K562 (cell line): ENCODE measurements at regions not wholly inside any gene's neighbourhood (a gene's known extent, or its start where the extent isn't known, plus 50 kb on each side); places are given as distances from the start of the nearest gene placed in this dataset.

ENCODE experiments used
- ATAC-seq: fragments of 200-7000 bp; cut with Tn5 transposase; 3 replicates; pipeline ENCODE4 v1.9.1; 2020; ENCODE audit warnings: moderate library complexity
- BruUV-seq: library from RNA; stranded (reverse); fragments of 400-500 nt; replicated peaks from 2 replicates; lab custom pipeline; 2021; lab: Mats Ljungman, UMichigan
- CTCF ChIA-PET: fragments of 300-600 bp; formaldehyde crosslinking; extraction: SDS; loops from one replicate; lab custom pipeline; 2021; ENCODE audit warnings: low intra/inter-chr PET ratio; lab: Yijun Ruan, JAX
- POLR2A ChIA-PET: fragments of 300-600, 350-650 bp; sonication (Branson Sonifier 250); formaldehyde crosslinking; extraction: SDS; loops from one replicate; lab custom pipeline; 2021; ENCODE audit warnings: antibody characterized with exemption, inconsistent platforms; lab: Yijun Ruan, JAX
- DNase-seq, 4 experiments: peaks; one replicate each; pipeline versions ENCODE4 v3.0.0 to v3.0.0-alpha.2; 2011 to 2018; ENCODE audit warnings: low spot score in 3 of 4, mixed read lengths in 3 of 4; ENCODE audit errors: extremely low read depth in 1 of 4
- FAIRE-seq: peaks from 2 replicates; lab custom pipeline; 2011; peaks lifted over from hg19 to GRCh38; lab: Jason Lieb, UNC
- H2AFZ ChIP-seq: 2 replicates; pipeline ENCODE4 v1.6.0; 2011; ENCODE audit warnings: low read depth, low read length, control low read depth, inconsistent platforms
- H3K27ac ChIP-seq: fragments of 200-600 bp; 3 replicates; pipeline ENCODE4 v1.8.0; 2011; ENCODE audit warnings: low read depth, mild to moderate bottlenecking, control low read depth, inconsistent platforms, low read length, moderate library complexity, mixed read lengths; ENCODE audit errors: extremely low read depth
- H3K27me3 ChIP-seq, 2 experiments: fragments of 300-600 bp in 1 of 2; 2 replicates in 1 of 2; 3 replicates in 1 of 2; pipeline versions ENCODE4 v1.6.0 to v1.8.0; 2011; ENCODE audit warnings: inconsistent platforms in 2 of 2, low read length in 2 of 2, mild to moderate bottlenecking in 1 of 2, mixed read lengths in 1 of 2, moderate library complexity in 1 of 2; ENCODE audit not compliant: control insufficient read depth in 2 of 2, insufficient read depth in 2 of 2
- H3K36me3 ChIP-seq: fragments of 300-600 bp; 3 replicates; pipeline ENCODE4 v1.8.0; 2011; ENCODE audit warnings: mild to moderate bottlenecking, low read length, inconsistent platforms; ENCODE audit not compliant: control insufficient read depth, insufficient read depth
- H3K4me1 ChIP-seq, 2 experiments: fragments of 200-600 bp in 1 of 2; replicated peaks in 1 of 2; 2 replicates in 1 of 2; 3 replicates in 1 of 2; pipeline versions ENCODE4 v1.5.1 to v1.8.0; 2011; ENCODE audit warnings: inconsistent platforms in 2 of 2, low read length in 2 of 2, mild to moderate bottlenecking in 1 of 2, mixed read lengths in 1 of 2, moderate library complexity in 1 of 2; ENCODE audit not compliant: control insufficient read depth in 2 of 2, insufficient read depth in 2 of 2
- H3K4me2 ChIP-seq: 2 replicates; pipeline ENCODE4 v1.6.1; 2011; ENCODE audit warnings: low read length, control low read depth, inconsistent platforms, mixed read lengths; ENCODE audit not compliant: insufficient read depth
- H3K4me3 ChIP-seq: fragments of 200-600 bp; sonication (generic), shearing (Covaris generic); 2 replicates; pipeline ENCODE4 v1.5.1; 2016; ENCODE audit warnings: control low read depth, inconsistent platforms
- H3K79me2 ChIP-seq: fragments of 200-600 bp; 3 replicates; pipeline ENCODE4 v1.8.0; 2011; ENCODE audit warnings: low read length, inconsistent platforms; ENCODE audit not compliant: control insufficient read depth, insufficient read depth
- H3K9ac ChIP-seq, 2 experiments: 2 replicates each; pipeline versions ENCODE4 v1.6.0 to v1.6.1; 2011; ENCODE audit warnings: low read depth in 2 of 2, low read length in 2 of 2, control low read depth in 1 of 2, inconsistent platforms in 1 of 2, mild to moderate bottlenecking in 1 of 2, mixed read lengths in 1 of 2; ENCODE audit not compliant: insufficient read depth in 1 of 2
- H3K9me1 ChIP-seq: one replicate; pipeline ENCODE4 v1.6.0; 2011; ENCODE audit warnings: inconsistent platforms, mild to moderate bottlenecking, low read length, moderate library complexity; ENCODE audit not compliant: control insufficient read depth, insufficient read depth
- H3K9me3 ChIP-seq: replicated peaks from 2 replicates; pipeline ENCODE4 v1.5.1; 2011; ENCODE audit warnings: low read depth, low read length, inconsistent platforms; ENCODE audit not compliant: control insufficient read depth, insufficient read depth
- H4K20me1 ChIP-seq: replicated peaks from 2 replicates; pipeline ENCODE4 v1.6.1; 2011; ENCODE audit warnings: low read length, inconsistent platforms, mixed read lengths; ENCODE audit not compliant: control insufficient read depth, insufficient read depth
- CCNT2 ChIP-seq: IDR thresholded peaks from 2 replicates; pipeline ENCODE4 v1.6.1; 2011; ENCODE audit warnings: borderline replicate concordance, low read depth, mild to moderate bottlenecking, moderate library complexity, mixed read lengths, low read length; ENCODE audit not compliant: insufficient read length; ENCODE audit errors: extremely low read depth
- NR3C1 ChIP-seq: sonication (generic); formaldehyde crosslinking; IDR thresholded peaks from 2 replicates; pipeline ENCODE4 v1.8.1; 2022; ENCODE audit warnings: missing genetic modification reagents
- POLR2H ChIP-seq: IDR thresholded peaks from 2 replicates; pipeline ENCODE4 v1.6.1; 2016; ENCODE audit warnings: missing genetic modification characterization, low read depth, mild to moderate bottlenecking, control low read depth, missing compliant biosample characterization, moderate library complexity
- SMAD1 ChIP-seq: fragments of 150-350 bp; IDR thresholded peaks from 2 replicates; pipeline ENCODE4 v1.6.1; 2014; ENCODE audit warnings: low read length, low read depth; ENCODE audit not compliant: partially characterized antibody
- XRCC5 ChIP-seq: fragments of 200-400 bp; formaldehyde crosslinking; IDR thresholded peaks from 2 replicates; pipeline ENCODE4 v1.6.1; 2017; ENCODE audit warnings: low read depth, mild to moderate bottlenecking, low read length
- ZBTB12 ChIP-seq: fragments of 250-450 bp; sonication (Bioruptor Pico); IDR thresholded peaks from 2 replicates; pipeline ENCODE4 v1.4.0; 2020
- ZNF121 ChIP-seq: sonication (generic); formaldehyde crosslinking; conservative IDR thresholded peaks from 2 replicates; pipeline ENCODE4 v1.8.0; 2022; ENCODE audit warnings: missing genetic modification reagents
- ZNF449 ChIP-seq: fragments of 250-450 bp; sonication (Bioruptor Pico); IDR thresholded peaks from 2 replicates; pipeline ENCODE4 v1.8.0; 2022; ENCODE audit warnings: moderate library complexity, mild to moderate bottlenecking, inconsistent platforms
- WGBS: fragments of 100-300 bp; shearing (Covaris generic); methylation state at CpG from one replicate; pipeline ENCODE4 v1.1.6; 2016; ENCODE audit warnings: low coverage, mixed read lengths; ENCODE audit not compliant: insufficient coverage; ENCODE audit errors: missing lambda C conversion rate; 5-methylcytosine and 5-hydroxymethylcytosine counted together
- in situ Hi-C: fragments of 300-500 bp; cut with MboI; formaldehyde crosslinking; loops from 4 replicates; pipeline ENCODE4 v1.15.0; 2018; ENCODE audit warnings: inconsistent platforms, mixed read lengths
- intact Hi-C: fragments of 100-400 bp; cut with micrococcal nuclease; formaldehyde crosslinking; loops from 2 replicates; pipeline ENCODE4 v1.14.2; 2022

- TF ChIP-seq SMAD1 (no peak), CCNT2 (no peak)
Observed at GRCh38 chr6:77181749-77182148, 281.5 kb downstream of the HTR1B start (continued).

- no peaks in the 10 kb centered on the region for H3K4me1 ChIP-seq
- H4K20me1 ChIP-seq = no peaks in the 10 kb centered on the region
- BruUV-seq = no TSS peak
- intact Hi-C loops = no loop called here
- no peak for DNase-seq
- H3K27me3 ChIP-seq = no peaks in the 10 kb centered on the region
- no peaks in the 10 kb centered on the region; the same call in 1 of the 2 replicates for H3K9me3 ChIP-seq
- no peak for ATAC-seq
- H3K9ac ChIP-seq = no peak overlapping the region
- no peaks in the 10 kb centered on the region for H3K9me1 ChIP-seq
- POLR2A ChIA-PET = no interaction called here
- no peak overlapping the region for H2AFZ ChIP-seq
- no peak overlapping the region for H3K27ac ChIP-seq
- TF ChIP-seq XRCC5 = no peak
- no peak overlapping the region for H3K4me3 ChIP-seq
- CTCF ChIA-PET = no interaction called here
- H3K4me2 ChIP-seq = no peak overlapping the region
- WGBS = 3% methylated on average over 3 of the region's 3 CpGs
- in situ Hi-C loops = no loop called here
- no peaks in the 10 kb centered on the region for H3K36me3 ChIP-seq
- H3K79me2 ChIP-seq = no peaks in the 10 kb centered on the region
- FAIRE-seq = no peak
Observed at GRCh38 chr6:77180326-77180725, 283.0 kb downstream of the HTR1B start.

GRCh38 chr6:77178821-77179220, 284.5 kb downstream of the HTR1B start:
- POLR2A ChIA-PET = no interaction called here
- Histone ChIP-seq H3K4me2 (no peak overlapping the region), H3K9ac (no peak overlapping the region), H3K4me1 (no peaks in the 10 kb centered on the region), H4K20me1 (no peaks in the 10 kb centered on the region), H3K9me1 (no peaks in the 10 kb centered on the region), H3K27ac (no peak overlapping the region), H3K36me3 (no peaks in the 10 kb centered on the region), H3K27me3 (no peaks in the 10 kb centered on the region), H3K9me3 (no peaks in the 10 kb centered on the region; the same call in 1 of the 2 replicates), H3K4me3 (no peak overlapping the region), H2AFZ (no peak overlapping the region), H3K79me2 (no peaks in the 10 kb centered on the region)
- TF ChIP-seq ZNF449 (CRISPR knock-in tag) = no peak
- TF ChIP-seq POLR2H (tag) = no peak
- no peak for TF ChIP-seq ZNF121 (CRISPR knock-in tag)
- no peak for TF ChIP-seq ZBTB12
- TF ChIP-seq NR3C1 (CRISPR knock-in tag) = no peak
- BruUV-seq = no TSS peak
- in situ Hi-C loops = loop anchor here (5.0 kb wide), 1 partner anchor 93 kb away; no protein-coding TSS in a partner anchor
- no peak for FAIRE-seq
- WGBS = 0% methylated on average over 2 of the region's 2 CpGs
- no peak for DNase-seq
- no peak for ATAC-seq
- intact Hi-C loops = no loop called here
- CTCF ChIA-PET = no interaction called here
